ENCODE measurements at regions not wholly inside any gene's neighbourhood (a gene's known extent, or its start where the extent isn't known, plus 50 kb on each side); places are given as distances from the start of the nearest gene placed in this dataset.

DNA sequence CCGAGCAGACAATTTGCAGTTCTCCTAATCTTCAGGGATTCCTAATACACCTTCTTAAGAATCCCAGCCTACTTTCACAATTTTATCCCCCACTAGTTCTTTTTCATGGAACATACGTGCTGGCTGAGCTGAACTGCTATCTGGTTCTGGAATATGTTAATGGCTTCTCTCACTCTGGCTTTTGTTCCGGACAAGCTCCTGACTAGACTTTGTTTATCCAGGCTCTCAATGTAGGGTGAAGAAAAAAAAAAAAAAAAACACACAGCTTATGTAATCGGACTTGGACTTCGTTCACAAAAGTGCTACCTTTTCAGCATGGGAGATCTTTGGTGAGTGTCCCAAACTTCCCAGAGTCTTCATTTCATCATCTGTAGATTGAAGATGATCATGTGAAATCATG lies 555.4 kb upstream of the CPEB2 start:
- peaks cover 4% of the 10 kb centered on the region for H3K4me1 ChIP-seq
- H3K27me3 ChIP-seq = no peaks in the 10 kb centered on the region
- peaks cover 5% of the 10 kb centered on the region for H3K27me3 Mint-ChIP-seq (ENCODE audit: insufficient read depth, low read depth)
- no peak overlapping the region for H3K4me2 ChIP-seq
- no peaks in the 10 kb centered on the region for H3F3A ChIP-seq (ENCODE audit: low read depth)
- no peaks in the 10 kb centered on the region for H4K20me1 ChIP-seq (ENCODE audit: low read depth)
- DNase-seq (ENCODE audit: low spot score) = no peak
- H3K9me3 Mint-ChIP-seq = no peaks in the 10 kb centered on the region
- no peak overlapping the region for H3K4me3 Mint-ChIP-seq
- no peaks in the 10 kb centered on the region for H3K36me3 Mint-ChIP-seq
- H3K4me3 ChIP-seq = no peak overlapping the region
- TF ChIP-seq, protein P1, sequence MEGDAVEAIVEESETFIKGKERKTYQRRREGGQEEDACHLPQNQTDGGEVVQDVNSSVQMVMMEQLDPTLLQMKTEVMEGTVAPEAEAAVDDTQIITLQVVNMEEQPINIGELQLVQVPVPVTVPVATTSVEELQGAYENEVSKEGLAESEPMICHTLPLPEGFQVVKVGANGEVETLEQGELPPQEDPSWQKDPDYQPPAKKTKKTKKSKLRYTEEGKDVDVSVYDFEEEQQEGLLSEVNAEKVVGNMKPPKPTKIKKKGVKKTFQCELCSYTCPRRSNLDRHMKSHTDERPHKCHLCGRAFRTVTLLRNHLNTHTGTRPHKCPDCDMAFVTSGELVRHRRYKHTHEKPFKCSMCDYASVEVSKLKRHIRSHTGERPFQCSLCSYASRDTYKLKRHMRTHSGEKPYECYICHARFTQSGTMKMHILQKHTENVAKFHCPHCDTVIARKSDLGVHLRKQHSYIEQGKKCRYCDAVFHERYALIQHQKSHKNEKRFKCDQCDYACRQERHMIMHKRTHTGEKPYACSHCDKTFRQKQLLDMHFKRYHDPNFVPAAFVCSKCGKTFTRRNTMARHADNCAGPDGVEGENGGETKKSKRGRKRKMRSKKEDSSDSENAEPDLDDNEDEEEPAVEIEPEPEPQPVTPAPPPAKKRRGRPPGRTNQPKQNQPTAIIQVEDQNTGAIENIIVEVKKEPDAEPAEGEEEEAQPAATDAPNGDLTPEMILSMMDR (IDR thresholded peaks at IDR 0.05) = no peak
- TF ChIP-seq EZH2phosphoT487 (IDR thresholded peaks at IDR 0.05) (no peak), EZH2 (IDR thresholded peaks at IDR 0.05) (no peak)
- H3K9ac ChIP-seq = no peak overlapping the region
- H3K79me2 ChIP-seq (ENCODE audit: low read depth) = no peaks in the 10 kb centered on the region
- H3K9me3 ChIP-seq (ENCODE audit: low read depth) = no peaks in the 10 kb centered on the region
- H3K27ac ChIP-seq = no peak overlapping the region
- no peak overlapping the region for H2AFZ ChIP-seq (replicated peaks)
- H3K4me1 Mint-ChIP-seq = no peaks in the 10 kb centered on the region
- H3K27ac Mint-ChIP-seq = no peak overlapping the region
- no peaks in the 10 kb centered on the region for H3K36me3 ChIP-seq

DNA sequence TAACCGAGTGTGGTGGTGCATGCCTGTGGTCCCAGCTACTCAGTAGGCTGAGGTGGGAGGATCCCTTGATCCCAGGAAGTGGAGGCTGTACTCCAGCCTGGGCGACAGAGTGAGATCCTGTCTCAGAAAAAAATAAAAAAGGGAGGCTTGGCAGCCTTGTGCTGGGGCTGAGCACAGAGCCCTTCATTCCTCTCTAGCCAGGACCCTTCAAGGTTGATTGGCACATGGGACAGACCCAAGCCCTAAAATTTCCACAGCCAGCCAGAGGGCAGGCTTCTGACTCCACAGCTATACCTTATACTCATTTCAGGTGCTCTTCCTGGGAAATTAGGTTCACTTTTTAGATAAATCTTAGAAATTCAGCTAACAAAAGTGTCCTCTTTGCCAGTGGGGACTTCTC lies 553.0 kb upstream of the CPEB2 start:
- Mint-ChIP-seq H3K36me3 (no peaks in the 10 kb centered on the region), H3K4me3 (no peak overlapping the region), H3K27me3 (ENCODE audit: insufficient read depth, low read depth) (peaks cover 5% of the 10 kb centered on the region), H3K27ac (no peak overlapping the region), H3K9me3 (no peaks in the 10 kb centered on the region), H3K4me1 (peaks cover 6% of the 10 kb centered on the region)
- no peak overlapping the region for H3K9ac ChIP-seq
- H3K4me1 ChIP-seq = peaks cover 3% of the 10 kb centered on the region
- H4K20me1 ChIP-seq (ENCODE audit: low read depth) = no peaks in the 10 kb centered on the region
- H3F3A ChIP-seq (ENCODE audit: low read depth) = no peaks in the 10 kb centered on the region
- no peaks in the 10 kb centered on the region for H3K9me3 ChIP-seq (ENCODE audit: low read depth)
- no peak for DNase-seq (ENCODE audit: low spot score)
- no peaks in the 10 kb centered on the region for H3K79me2 ChIP-seq (ENCODE audit: low read depth)
- no peaks in the 10 kb centered on the region for H3K27me3 ChIP-seq
- H2AFZ ChIP-seq (replicated peaks) = no peak overlapping the region
- no peak overlapping the region for H3K27ac ChIP-seq
- H3K4me3 ChIP-seq = no peak overlapping the region
- H3K4me2 ChIP-seq = no peak overlapping the region
- no peaks in the 10 kb centered on the region for H3K36me3 ChIP-seq
- no peak for TF ChIP-seq EZH2phosphoT487 (IDR thresholded peaks at IDR 0.05)
- no peak for TF ChIP-seq EZH2 (IDR thresholded peaks at IDR 0.05)
- TF ChIP-seq, protein P1 (IDR thresholded peaks at IDR 0.05) = no peak

DNA sequence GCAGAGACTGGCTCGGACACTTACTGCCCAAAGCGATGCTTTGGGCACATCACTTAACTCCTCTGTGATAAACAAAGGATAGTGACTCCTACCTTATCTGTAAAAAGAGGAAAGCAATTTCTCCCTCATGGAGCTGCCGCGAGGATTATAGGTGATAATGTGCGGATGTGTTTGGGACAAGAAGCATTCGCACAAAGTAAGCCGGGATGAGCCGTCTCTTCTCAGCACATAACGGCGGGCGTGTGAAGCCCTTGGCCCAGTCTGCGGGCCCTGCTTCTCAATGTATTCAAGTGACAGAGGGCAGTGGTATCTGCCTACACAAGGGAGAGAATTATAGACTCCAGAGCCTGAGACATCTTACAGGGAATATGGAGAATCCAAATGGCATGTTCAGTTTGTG lies 550.3 kb upstream of the CPEB2 start:
- no peaks in the 10 kb centered on the region for H3K9me3 Mint-ChIP-seq
- TF ChIP-seq EZH2phosphoT487 (IDR thresholded peaks at IDR 0.05) (no peak), EZH2 (IDR thresholded peaks at IDR 0.05) (no peak)
- TF ChIP-seq, protein P1 (IDR thresholded peaks at IDR 0.05) = no peak

More for the DNA sequence above, 550.3 kb upstream of the CPEB2 start:
- Histone ChIP-seq H3K9me3 (ENCODE audit: low read depth) (no peaks in the 10 kb centered on the region), H3K4me1 (no peaks in the 10 kb centered on the region), H3K27ac (no peak overlapping the region), H3K4me2 (no peak overlapping the region), H2AFZ (replicated peaks) (no peak overlapping the region), H3K27me3 (no peaks in the 10 kb centered on the region), H3K79me2 (ENCODE audit: low read depth) (no peaks in the 10 kb centered on the region), H3K4me3 (no peak overlapping the region), H3F3A (ENCODE audit: low read depth) (no peaks in the 10 kb centered on the region), H4K20me1 (ENCODE audit: low read depth) (no peaks in the 10 kb centered on the region), H3K36me3 (no peaks in the 10 kb centered on the region), H3K9ac (no peak overlapping the region)
- no peaks in the 10 kb centered on the region for H3K36me3 Mint-ChIP-seq
- no peak overlapping the region for H3K4me3 Mint-ChIP-seq
- H3K27me3 Mint-ChIP-seq (ENCODE audit: insufficient read depth, low read depth) = peaks cover 2% of the 10 kb centered on the region
- H3K27ac Mint-ChIP-seq = no peak overlapping the region
- DNase-seq (ENCODE audit: low spot score) = no peak
- peaks cover 6% of the 10 kb centered on the region for H3K4me1 Mint-ChIP-seq
